Fibroblast of peridontal ligament (primary cell): ENCODE measurements at regions not wholly inside any gene's neighbourhood (a gene's known extent, or its start where the extent isn't known, plus 50 kb on each side); places are given as distances from the start of the nearest gene placed in this dataset.

Experiments
- DNase-seq: peaks from one replicate; pipeline ENCODE4 v3.0.0-alpha.2; 2010; ENCODE audit errors: extremely low read depth

- no peak for DNase-seq
Measured at GRCh38 chr22:49303781-49304461, 523.8 kb downstream of the BRD1 start.

- DNase-seq: no peak
Measured at GRCh38 chr22:49303061-49303735, 524.5 kb downstream of the BRD1 start.

GRCh38 chr22:49302530-49302929 is 525.1 kb downstream of the BRD1 start:
- DNase-seq: no peak

- no peak for DNase-seq
Measured at GRCh38 chr22:49302150-49302460, 525.6 kb downstream of the BRD1 start.

GRCh38 chr22:49301398-49302149 is 526.1 kb downstream of the BRD1 start:
- no peak for DNase-seq

- no peak for DNase-seq
Measured at GRCh38 chr22:49300951-49301397, 526.7 kb downstream of the BRD1 start.

GRCh38 chr22:49300241-49300640 is 527.4 kb downstream of the BRD1 start:
- no peak for DNase-seq

- DNase-seq: no peak
Measured at GRCh38 chr22:49299821-49300231, 527.8 kb downstream of the BRD1 start.

- DNase-seq: no peak
Measured at GRCh38 chr22:49298834-49299750, 528.6 kb downstream of the BRD1 start.

GRCh38 chr22:49297871-49298721 is 529.6 kb downstream of the BRD1 start:
- no peak for DNase-seq

- no peak for DNase-seq
Measured at GRCh38 chr22:49297286-49297870, 530.3 kb downstream of the BRD1 start.

- DNase-seq: no peak
Measured at GRCh38 chr22:49296561-49296960, 531.1 kb downstream of the BRD1 start.

GRCh38 chr22:49295851-49296560 is 531.7 kb downstream of the BRD1 start:
- DNase-seq: no peak

GRCh38 chr22:49295465-49295743 is 532.3 kb downstream of the BRD1 start:
- DNase-seq: no peak

GRCh38 chr22:49294656-49295464 is 532.8 kb downstream of the BRD1 start:
- no peak for DNase-seq

- DNase-seq: no peak
Measured at GRCh38 chr22:49292909-49293308, 534.8 kb downstream of the BRD1 start.

- DNase-seq: no peak
Measured at GRCh38 chr22:49291781-49292180, 535.9 kb downstream of the BRD1 start.

- no peak for DNase-seq
Measured at GRCh38 chr22:49291169-49291568, 536.5 kb downstream of the BRD1 start.

- no peak for DNase-seq
Measured at GRCh38 chr22:49290711-49291110, 537.0 kb downstream of the BRD1 start.
